Natural killer cell (primary cell): ENCODE measurements at regions not wholly inside any gene's neighbourhood (a gene's known extent, or its start where the extent isn't known, plus 50 kb on each side); places are given as distances from the start of the nearest gene placed in this dataset.

Experiments
- ATAC-seq, 3 donors: fragments of 150-1000 bp in 2 of 3; fragments of 200-7000 bp in 1 of 3; cut with Tn5 transposase; 1 replicate in 1 of 3; 2 replicates in 2 of 3; pipeline ENCODE4 v1.10.0; 2021; ENCODE audit warnings: mild to moderate bottlenecking in 2 of 3, moderate library complexity in 2 of 3
- DNase-seq, 2 donors: peaks; one replicate each; pipeline versions ENCODE4 v3.0.0 to v3.0.0-alpha.2; 2013 to 2021; ENCODE audit warnings: mixed read lengths in 1 of 2
- H3K27ac ChIP-seq: one replicate; pipeline ENCODE4 v1.5.1; 2013; ENCODE audit warnings: mild to moderate bottlenecking, low read length
- H3K27me3 ChIP-seq: one replicate; pipeline ENCODE4 v1.6.1; 2013; ENCODE audit warnings: low read length; ENCODE audit not compliant: control insufficient read depth, insufficient read depth
- H3K36me3 ChIP-seq: one replicate; pipeline ENCODE4 v1.6.1; 2013; ENCODE audit warnings: low read length; ENCODE audit not compliant: control insufficient read depth, insufficient read depth
- H3K4me1 ChIP-seq: one replicate; pipeline ENCODE4 v1.6.1; 2013; ENCODE audit warnings: low read length; ENCODE audit not compliant: control insufficient read depth, insufficient read depth
- H3K4me3 ChIP-seq: one replicate; pipeline ENCODE4 v1.5.1; 2013; ENCODE audit warnings: low read length
- H3K9me3 ChIP-seq: one replicate; pipeline ENCODE4 v1.6.1; 2013; ENCODE audit warnings: low read length; ENCODE audit not compliant: control insufficient read depth, insufficient read depth
- H3K27ac Mint-ChIP-seq, 2 donors: one replicate each; pipeline ENCODE4 v1.8.0; 2022; ENCODE audit warnings: mild to moderate bottlenecking in 2 of 2, mixed read lengths in 2 of 2, moderate library complexity in 1 of 2
- H3K27me3 Mint-ChIP-seq, 2 donors: one replicate each; pipeline ENCODE4 v1.8.0; 2022; ENCODE audit warnings: low read depth in 2 of 2, mixed read lengths in 2 of 2
- H3K36me3 Mint-ChIP-seq: one replicate; pipeline ENCODE4 v1.8.0; 2022; ENCODE audit warnings: mixed read lengths
- H3K4me1 Mint-ChIP-seq, 2 donors: one replicate each; pipeline ENCODE4 v1.8.0; 2022; ENCODE audit warnings: mixed read lengths in 2 of 2
- H3K4me3 Mint-ChIP-seq: one replicate; pipeline ENCODE4 v1.8.0; 2022; ENCODE audit warnings: mild to moderate bottlenecking, moderate library complexity, mixed read lengths
- H3K9me3 Mint-ChIP-seq, 2 donors: one replicate each; pipeline ENCODE4 v1.8.0; 2022; ENCODE audit warnings: mixed read lengths in 2 of 2
- CTCF ChIP-seq: fragments of 200-600 bp; IDR thresholded peaks from one replicate; pipeline ENCODE4 v1.8.0; 2022; ENCODE audit warnings: antibody characterized with exemption
- WGBS: methylation state at CpG from one replicate; pipeline ENCODE4 v1.1.7; 2013; ENCODE audit warnings: missing lambda C conversion rate; ENCODE audit not compliant: insufficient coverage; 5-methylcytosine and 5-hydroxymethylcytosine counted together
- intact Hi-C: fragments of 100-400 bp; cut with micrococcal nuclease; formaldehyde crosslinking; loops from one replicate; pipeline ENCODE4 v1.14.2; 2022

DNA sequence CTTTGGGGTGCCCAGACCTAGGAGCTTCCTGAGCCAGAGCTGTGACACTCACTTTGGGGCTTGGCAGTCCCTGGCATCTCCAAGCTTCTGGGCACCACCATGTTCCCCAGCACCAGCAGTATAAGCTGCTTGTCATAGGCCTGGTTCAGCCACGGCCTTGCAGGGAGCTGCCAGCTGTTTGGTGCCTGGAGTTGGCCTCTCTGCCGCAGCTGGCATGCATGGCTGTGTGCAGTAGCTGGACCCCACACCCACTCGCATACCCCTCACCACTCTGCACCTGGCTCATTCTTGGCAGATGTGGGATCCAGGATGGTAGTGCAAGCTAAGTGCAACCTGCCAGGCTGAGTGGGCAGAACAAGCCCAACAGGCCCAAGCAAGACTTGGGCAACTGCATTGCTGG is 73.4 kb upstream of the BRD7 start:
- H3K4me3 ChIP-seq: no peak overlapping the region
- Mint-ChIP-seq H3K4me1 (no peaks in the 10 kb centered on the region), H3K9me3 (peaks cover 0 to 6% of the 10 kb centered on the region in 2 donors), H3K27ac (no peak overlapping the region), H3K36me3 (peaks cover 8% of the 10 kb centered on the region), H3K4me3 (no peak overlapping the region), H3K27me3 (peaks cover 4 to 11% of the 10 kb centered on the region in 2 donors)
- intact Hi-C loops: no loop called here
- no peaks in the 10 kb centered on the region for H3K4me1 ChIP-seq
- H3K27me3 ChIP-seq: no peaks in the 10 kb centered on the region
- 90% methylated on average over 3 of the region's 3 CpGs for WGBS
- H3K36me3 ChIP-seq: no peaks in the 10 kb centered on the region
- H3K27ac ChIP-seq: no peak overlapping the region
- no peak for ATAC-seq
- DNase-seq: no peak
- H3K9me3 ChIP-seq: peaks cover 22% of the 10 kb centered on the region
- no peak for TF ChIP-seq CTCF

- H3K9me3 Mint-ChIP-seq: peaks cover 0 to 6% of the 10 kb centered on the region in 2 donors
- no peak overlapping the region for H3K27ac Mint-ChIP-seq
- Histone ChIP-seq H3K36me3 (no peaks in the 10 kb centered on the region), H3K9me3 (peaks cover 22% of the 10 kb centered on the region), H3K27ac (no peak overlapping the region), H3K27me3 (no peaks in the 10 kb centered on the region), H3K4me3 (no peak overlapping the region), H3K4me1 (no peaks in the 10 kb centered on the region)
- H3K4me1 Mint-ChIP-seq: no peaks in the 10 kb centered on the region
- WGBS: 79% methylated on average over 6 of the region's 7 CpGs
- H3K27me3 Mint-ChIP-seq: peaks cover 3 to 10% of the 10 kb centered on the region in 2 donors
- TF ChIP-seq CTCF: no peak
- no peak for DNase-seq
- H3K36me3 Mint-ChIP-seq: peaks cover 8% of the 10 kb centered on the region
- ATAC-seq: no peak
- intact Hi-C loops: no loop called here
- H3K4me3 Mint-ChIP-seq: no peak overlapping the region
Observed at GRCh38 chr16:50441486-50442157, 72.8 kb upstream of the BRD7 start.

GRCh38 chr16:50440991-50441390 is 72.2 kb upstream of the BRD7 start:
- ATAC-seq: no peak
- H3K9me3 ChIP-seq: peaks cover 22% of the 10 kb centered on the region
- DNase-seq: no peak
- peaks cover 3 to 14% of the 10 kb centered on the region in 2 donors for H3K27me3 Mint-ChIP-seq
- intact Hi-C loops: no loop called here
- no peak for TF ChIP-seq CTCF
- WGBS: 91% methylated on average over 3 of the region's 4 CpGs
- no peak overlapping the region for H3K27ac ChIP-seq
- H3K27ac Mint-ChIP-seq: no peak overlapping the region
- no peaks in the 10 kb centered on the region for H3K4me1 Mint-ChIP-seq
- H3K36me3 Mint-ChIP-seq: peaks cover 8% of the 10 kb centered on the region
- H3K9me3 Mint-ChIP-seq: peaks cover 0 to 6% of the 10 kb centered on the region in 2 donors
- H3K27me3 ChIP-seq: no peaks in the 10 kb centered on the region
- H3K36me3 ChIP-seq: no peaks in the 10 kb centered on the region
- H3K4me3 Mint-ChIP-seq: no peak overlapping the region
- H3K4me1 ChIP-seq: no peaks in the 10 kb centered on the region
- H3K4me3 ChIP-seq: no peak overlapping the region

- TF ChIP-seq CTCF: no peak
- Mint-ChIP-seq H3K27ac (no peak overlapping the region), H3K9me3 (peaks cover 0 to 6% of the 10 kb centered on the region in 2 donors), H3K4me1 (no peaks in the 10 kb centered on the region), H3K36me3 (peaks cover 8% of the 10 kb centered on the region), H3K4me3 (no peak overlapping the region), H3K27me3 (peaks cover 3 to 17% of the 10 kb centered on the region in 2 donors)
- ATAC-seq (no peak), DNase-seq (no peak)
- Histone ChIP-seq H3K27me3 (no peaks in the 10 kb centered on the region), H3K4me3 (no peak overlapping the region), H3K4me1 (no peaks in the 10 kb centered on the region), H3K27ac (no peak overlapping the region), H3K9me3 (peaks cover 22% of the 10 kb centered on the region), H3K36me3 (no peaks in the 10 kb centered on the region)
- 83% methylated on average over 2 of the region's 2 CpGs for WGBS
- intact Hi-C loops: no loop called here
Observed at GRCh38 chr16:50440531-50440930, 71.7 kb upstream of the BRD7 start.
